ENCODE measurements at regions not wholly inside any gene's neighbourhood (a gene's known extent, or its start where the extent isn't known, plus 50 kb on each side); places are given as distances from the start of the nearest gene placed in this dataset.

DNA sequence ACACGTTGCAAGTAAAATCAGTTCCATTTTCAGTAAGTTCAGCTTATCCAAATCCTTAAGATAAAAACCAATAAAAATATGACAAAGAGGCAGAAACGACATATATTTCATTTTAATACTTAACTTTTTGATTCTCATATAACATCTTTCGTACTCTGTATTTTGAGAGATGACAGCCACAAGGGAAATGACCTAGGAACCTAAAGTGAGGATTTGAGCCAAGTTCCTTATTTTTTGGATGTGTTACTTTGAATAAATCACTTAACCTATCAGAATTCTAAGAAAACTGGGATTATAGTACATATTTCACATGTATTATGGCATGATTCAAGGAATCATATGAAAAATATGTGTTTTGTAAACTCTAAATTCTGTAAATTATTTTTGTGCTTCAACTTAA is 143.6 kb upstream of the TRPC6 start (continued):
- TF ChIP-seq MAX (IDR thresholded peaks at IDR 0.05) (no peak), SP1 (IDR thresholded peaks at IDR 0.05; ENCODE audit: low read depth) (no peak), RAD21 (IDR thresholded peaks at IDR 0.05; ENCODE audit: low read depth) (no peak), EZH2phosphoT487 (IDR thresholded peaks at IDR 0.05; ENCODE audit: borderline replicate concordance) (no peak), CEBPB (IDR thresholded peaks at IDR 0.05; ENCODE audit: low read depth) (no peak), FOSL1 (IDR thresholded peaks at IDR 0.05; ENCODE audit: low read depth) (no peak), SRF (IDR thresholded peaks at IDR 0.05; ENCODE audit: low read depth) (no peak), POLR2AphosphoS5 (IDR thresholded peaks at IDR 0.05; ENCODE audit: low read depth, low read length) (no peak), EGR1 (IDR thresholded peaks at IDR 0.05; ENCODE audit: low read depth) (no peak)
- TF ChIP-seq, protein P1, sequence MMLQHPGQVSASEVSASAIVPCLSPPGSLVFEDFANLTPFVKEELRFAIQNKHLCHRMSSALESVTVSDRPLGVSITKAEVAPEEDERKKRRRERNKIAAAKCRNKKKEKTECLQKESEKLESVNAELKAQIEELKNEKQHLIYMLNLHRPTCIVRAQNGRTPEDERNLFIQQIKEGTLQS (IDR thresholded peaks at IDR 0.05): no peak

- TF ChIP-seq POLR2AphosphoS5 (IDR thresholded peaks at IDR 0.05; ENCODE audit: low read depth, low read length) (no peak), CTCF (IDR thresholded peaks at IDR 0.05 in 2 of 3, conservative IDR thresholded peaks at IDR 0.05 in 1 of 3; ENCODE audit: borderline replicate concordance in 1 of 3, insufficient read depth in 1 of 3, low read depth in 2 of 3, low read length in 2 of 3) (no peak), SRF (IDR thresholded peaks at IDR 0.05; ENCODE audit: low read depth) (no peak)
- ChIA-PET RAD21 (ENCODE audit: low non-redundant PET in 1 of 2, low total read pairs in 2 of 2, uncharacterized antibody in 2 of 2, unreplicated experiment in 2 of 2) (no interaction called here), POLR2A (no interaction called here), CTCF (no interaction called here)
- BruUV-seq (replicated peaks): no TSS peak
- no peaks in the 10 kb centered on the region for H4K20me1 ChIP-seq (ENCODE audit: insufficient read depth)
- no peak overlapping the region for H3K9ac ChIP-seq (ENCODE audit: low read length)
- DNase-seq (ENCODE audit: low read depth, low spot score) (no peak), ATAC-seq (no peak)
- no peak overlapping the region for H2AFZ ChIP-seq (ENCODE audit: low read depth, low read length, poor library complexity, severe bottlenecking)
- H3K4me1 ChIP-seq (ENCODE audit: control insufficient read depth in 1 of 2, insufficient read depth in 2 of 2, low read length in 2 of 2): no peaks in the 10 kb centered on the region
- no peaks in the 10 kb centered on the region for H3K79me2 ChIP-seq (ENCODE audit: insufficient read depth, low read length)
- no peaks in the 10 kb centered on the region for H3K27me3 ChIP-seq (ENCODE audit: insufficient read depth, low read length)
- no peak overlapping the region for H3K27ac ChIP-seq (ENCODE audit: low read depth, low read length)
- H3K36me3 ChIP-seq (ENCODE audit: control insufficient read depth in 1 of 2, insufficient read depth in 2 of 2, low read length in 2 of 2): no peaks in the 10 kb centered on the region
- H3K4me2 ChIP-seq (ENCODE audit: low read length): no peak overlapping the region
- H3K4me3 ChIP-seq (replicated peaks in 1 of 2; ENCODE audit: low read depth in 1 of 2, low read length in 2 of 2): no peak overlapping the region
- no peaks in the 10 kb centered on the region for H3K9me3 ChIP-seq (ENCODE audit: control insufficient read depth in 1 of 2, insufficient read depth in 1 of 2, low read depth in 1 of 2, low read length in 2 of 2)
- no peaks in the 10 kb centered on the region for H3K9me2 ChIP-seq (ENCODE audit: insufficient read depth)
- intact Hi-C loops (cut with micrococcal nuclease): no loop called here
These were observed 143.2 kb upstream of the TRPC6 start for GRCh38 chr11:101726988-101727387.
